NCI-H1417 (cell line): ENCODE measurements at regions not wholly inside any gene's neighbourhood (a gene's known extent, or its start where the extent isn't known, plus 50 kb on each side); places are given as distances from the start of the nearest gene placed in this dataset.
"Not testable (repeated sequence)": the region's sequence is repeated elsewhere in the genome, so short reads cannot be mapped to it uniquely, and the experiment has no call there.

Experiments
- DNase-seq, 3 experiments: peaks; one replicate each; lab custom pipeline; 2025; lab: John Stamatoyannopoulos, UW

GRCh38 chr2:116922414-116922813 lies 892.1 kb upstream of the DDX18 start:
- no peak for DNase-seq

GRCh38 chr2:116924509-116924908 lies 890.0 kb upstream of the DDX18 start:
- no peak for DNase-seq

DNA sequence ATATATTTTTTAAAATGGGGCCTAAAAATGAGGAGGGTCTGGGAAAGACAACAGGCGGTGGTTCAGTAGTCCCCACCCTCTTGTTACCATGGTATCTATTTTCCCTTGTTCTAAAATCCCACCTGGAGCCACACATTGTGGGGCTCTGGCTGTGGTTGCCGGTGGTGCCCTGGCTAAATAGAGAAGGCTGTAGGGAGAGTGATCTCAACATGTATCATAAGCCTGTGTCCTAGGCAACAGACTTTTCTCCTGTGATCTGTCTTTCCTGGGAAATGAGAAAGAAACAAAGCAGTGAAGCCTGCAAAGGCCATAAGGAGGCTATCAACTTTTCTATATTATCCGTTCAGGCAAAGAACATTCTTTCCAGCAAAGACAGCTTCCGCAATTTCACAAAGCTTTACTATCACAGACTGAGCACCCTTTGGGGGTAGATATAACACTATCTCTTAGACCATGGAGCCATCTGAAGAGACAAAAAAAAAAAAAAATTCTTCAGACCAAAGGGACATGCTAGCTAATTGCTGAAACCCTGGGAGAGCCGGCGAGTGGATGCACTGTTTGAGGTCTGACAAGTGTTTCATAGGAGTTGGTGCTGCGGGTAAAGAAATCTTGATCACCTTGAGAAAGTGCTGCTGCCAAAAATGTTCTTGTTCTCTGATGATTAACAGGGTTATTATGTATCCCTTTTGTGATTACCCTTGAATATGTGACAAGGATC lies 879.2 kb upstream of the DDX18 start:
- peak in 1 of 3 experiments; percentile 15 for DNase-seq

DNA sequence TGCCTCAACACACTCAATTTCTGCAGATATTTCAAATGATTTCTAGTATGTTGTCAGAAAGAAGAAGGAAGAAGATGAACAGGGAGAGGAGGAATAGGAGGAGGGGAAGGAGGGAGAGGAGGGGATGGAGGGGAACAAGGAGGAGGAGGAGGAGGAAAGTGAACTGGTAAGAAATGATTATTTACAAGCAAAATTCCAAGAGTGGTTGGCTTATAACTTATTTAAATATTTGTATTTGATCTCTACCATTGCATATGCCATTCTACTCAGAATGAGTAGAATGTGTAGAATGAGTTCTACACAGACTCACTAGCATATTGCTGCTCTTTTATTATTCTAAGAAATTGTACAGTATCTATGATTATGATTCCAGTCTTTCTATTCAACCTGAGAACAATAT lies 866.2 kb upstream of the DDX18 start:
- DNase-seq, result no peak

GRCh38 chr2:116949249-116949648 lies 865.2 kb upstream of the DDX18 start:
- no peak for DNase-seq

DNA sequence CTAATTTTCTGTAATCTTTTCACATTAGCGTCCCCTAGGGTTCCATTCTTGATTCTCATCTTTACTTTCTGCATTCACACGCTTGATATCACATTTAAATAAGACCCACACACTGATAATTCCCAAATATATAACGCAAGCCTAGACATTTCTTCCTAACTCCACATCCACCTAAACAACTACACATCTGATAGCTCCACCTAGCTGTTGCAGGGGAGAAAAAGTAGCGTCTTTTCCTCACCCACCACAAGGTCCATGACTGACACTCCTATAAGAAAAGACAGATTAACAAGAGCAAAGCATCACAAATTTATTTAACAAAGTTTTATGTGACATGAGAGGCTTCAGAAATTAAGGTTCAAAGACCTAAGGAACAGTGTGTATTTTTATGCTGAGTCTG lies 862.2 kb upstream of the DDX18 start:
- peak in 1 of 3 experiments; percentile 16 for DNase-seq

DNA sequence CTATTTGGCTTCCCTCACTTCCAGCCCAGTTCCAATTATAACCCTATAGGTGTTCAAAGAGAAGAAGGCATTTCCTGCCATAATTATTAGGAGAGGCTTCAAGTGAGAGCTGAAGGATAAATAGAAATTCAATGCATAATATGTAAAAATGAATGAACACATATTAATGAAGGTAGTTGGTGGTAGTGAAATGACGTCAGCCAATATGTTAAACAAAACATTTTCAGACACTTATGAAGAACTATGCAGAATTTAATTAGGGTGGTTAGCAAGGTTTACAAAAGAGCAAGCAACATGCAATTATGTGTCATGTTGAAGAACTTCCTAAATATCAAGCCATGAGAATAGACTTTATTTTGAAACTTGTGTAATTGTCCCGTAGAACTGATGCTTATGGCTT lies 858.8 kb upstream of the DDX18 start:
- DNase-seq, result no peak

- no peak for DNase-seq
These were observed 838.9 kb upstream of the DDX18 start for GRCh38 chr2:116975608-116976007.

DNA sequence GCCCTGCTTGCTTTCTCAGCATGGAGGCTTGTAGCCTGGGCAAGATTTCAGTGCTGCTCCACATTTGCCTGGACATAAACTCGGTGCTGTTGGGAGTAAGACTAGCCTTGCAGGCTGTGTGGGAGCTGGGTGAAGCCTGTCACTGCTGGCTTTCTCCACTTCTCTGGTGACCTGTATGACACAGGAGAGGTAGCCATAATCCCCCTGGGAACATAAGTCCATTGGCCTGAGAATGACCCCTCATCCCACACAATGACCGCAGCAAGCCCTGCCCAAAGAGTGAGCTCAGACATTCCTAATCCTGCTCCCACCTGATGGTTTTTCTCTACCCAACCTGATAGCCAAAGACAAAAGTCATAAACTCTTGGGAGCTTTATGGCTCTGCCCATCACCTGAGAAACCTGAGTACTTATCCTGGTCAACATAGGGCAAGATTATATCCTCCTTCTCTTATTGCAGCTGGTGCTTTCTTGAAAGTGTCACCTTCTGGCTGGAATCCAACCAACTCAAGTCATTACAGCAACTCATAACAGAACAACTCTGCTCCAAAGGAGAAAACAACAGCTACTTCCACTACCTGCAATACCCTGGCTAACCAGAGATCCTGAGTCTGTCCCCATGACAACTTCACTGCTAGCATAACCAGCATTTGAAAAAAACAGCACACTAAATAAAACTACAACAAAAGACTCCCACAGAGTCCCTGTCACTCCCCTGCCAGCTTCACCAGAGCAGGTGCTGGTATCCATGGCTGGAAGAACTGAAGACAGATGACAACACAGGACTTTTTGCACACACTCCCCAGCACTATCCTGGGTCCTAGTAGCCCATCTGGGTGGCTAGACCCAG lies 834.4 kb upstream of the DDX18 start:
- peak in 2 of 3 experiments; percentile 17 to 79 for DNase-seq

DNA sequence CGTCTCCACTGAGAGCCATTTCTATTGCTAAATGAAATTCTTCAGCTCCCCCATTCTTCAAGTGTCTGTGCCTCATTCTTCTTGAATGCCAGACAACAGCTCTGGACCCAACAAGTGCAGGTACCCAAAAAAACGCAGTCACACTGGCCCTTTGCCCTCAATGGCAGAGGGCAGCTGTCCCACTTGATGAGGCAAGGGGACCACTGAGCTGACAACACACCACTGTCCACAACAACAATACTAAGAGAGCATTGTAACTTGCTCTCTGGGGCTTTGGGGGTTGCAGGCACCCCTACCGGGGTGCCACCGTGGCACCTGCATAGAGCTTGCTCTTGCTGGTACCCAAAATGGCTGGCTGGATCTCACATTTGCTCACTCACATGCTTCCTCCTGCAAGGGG lies 827.0 kb upstream of the DDX18 start:
- DNase-seq, result no peak

DNA sequence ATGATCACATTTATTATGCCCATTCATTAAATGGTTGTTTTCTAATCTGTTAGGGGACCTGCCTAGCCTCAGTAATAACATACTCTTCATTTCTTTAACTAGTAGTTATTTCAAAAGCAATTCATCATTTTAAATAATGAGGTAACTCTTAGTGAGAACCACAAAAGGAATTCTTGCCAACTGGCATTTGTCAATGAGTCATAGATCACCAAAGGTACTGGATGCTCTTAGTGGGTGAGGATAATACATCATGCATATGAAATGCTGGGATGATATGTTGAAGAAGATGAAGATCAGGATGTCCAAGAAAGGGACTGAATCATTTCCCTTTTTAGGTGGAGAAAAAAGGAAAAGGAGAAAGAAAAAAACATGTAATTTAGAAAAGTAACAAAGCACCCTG lies 826.2 kb upstream of the DDX18 start:
- no peak for DNase-seq

- DNase-seq, result no peak
These were observed 795.1 kb upstream of the DDX18 start for GRCh38 chr2:117019357-117019756.

DNA sequence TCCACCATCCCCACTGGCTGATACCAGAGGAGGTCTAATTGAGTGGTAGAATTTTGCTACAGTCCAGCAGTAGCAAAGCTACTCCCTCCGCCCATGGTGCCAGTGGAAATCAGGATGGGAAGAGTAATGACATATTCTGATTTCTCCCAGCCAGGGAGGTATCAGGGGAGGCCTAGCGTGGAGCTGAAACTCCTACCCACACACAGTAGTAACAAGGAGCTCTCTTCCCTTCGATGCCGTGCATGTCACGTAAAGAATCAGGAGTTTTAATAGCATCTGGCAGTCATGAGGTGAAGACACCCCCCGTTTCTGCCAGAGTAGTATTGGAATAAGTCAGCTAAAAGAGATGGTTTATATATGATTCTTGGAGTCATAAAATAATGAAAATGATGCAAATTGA lies 786.8 kb upstream of the DDX18 start:
- DNase-seq, result no peak

- not testable (repeated sequence) for DNase-seq
These were observed 785.8 kb upstream of the DDX18 start for GRCh38 chr2:117028708-117029107.

GRCh38 chr2:117055499-117056375 lies 758.8 kb upstream of the DDX18 start:
- DNase-seq, result no peak

DNA sequence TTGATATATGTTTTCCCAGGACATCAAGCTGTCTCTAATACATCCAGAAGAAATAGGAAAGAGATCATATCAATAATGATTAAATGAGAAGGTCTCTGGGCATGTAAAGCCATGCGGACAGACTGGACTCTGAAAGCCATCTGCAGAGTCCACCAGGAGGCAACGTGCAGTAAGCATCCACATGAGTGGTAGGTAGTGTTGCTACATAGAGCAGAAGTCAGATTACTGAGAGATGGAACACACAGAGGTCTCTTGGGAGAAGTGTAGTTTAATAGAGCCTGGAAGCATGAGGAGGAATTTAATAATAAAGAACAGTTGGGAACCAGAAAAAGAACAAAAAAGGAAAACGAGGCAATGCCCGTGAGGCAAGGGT lies 758.1 kb upstream of the DDX18 start:
- no peak for DNase-seq

- peak in 1 of 3 experiments; percentile 6 for DNase-seq
These were observed 757.5 kb upstream of the DDX18 start for GRCh38 chr2:117057016-117057415.

DNA sequence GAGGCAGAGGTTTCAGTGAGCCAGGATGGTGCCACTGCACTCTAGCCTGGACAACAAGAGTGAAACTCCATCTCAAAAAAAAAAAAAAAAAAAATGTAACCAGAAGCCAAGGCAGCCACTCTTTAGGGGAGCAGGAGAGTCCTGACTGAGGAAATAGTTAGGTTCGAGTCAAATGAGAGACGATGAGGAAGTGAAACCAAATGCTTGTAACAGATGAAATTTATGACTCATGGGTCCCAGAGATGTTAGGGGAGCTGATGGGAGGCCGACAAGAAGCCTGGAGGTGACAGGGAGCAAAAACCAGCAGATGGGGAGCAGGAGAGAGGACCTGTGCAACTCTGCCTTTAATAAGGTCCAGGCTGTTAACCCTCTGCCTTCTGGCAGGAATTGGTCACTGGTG lies 756.1 kb upstream of the DDX18 start:
- no peak for DNase-seq

GRCh38 chr2:117064021-117064420 lies 750.5 kb upstream of the DDX18 start:
- no peak for DNase-seq

- DNase-seq, result no peak
These were observed 748.6 kb upstream of the DDX18 start for GRCh38 chr2:117065912-117066311.

GRCh38 chr2:117067900-117068299 lies 746.6 kb upstream of the DDX18 start:
- DNase-seq, result no peak

GRCh38 chr2:117068371-117068770 lies 746.1 kb upstream of the DDX18 start:
- no peak for DNase-seq
